ENCODE measurements at regions not wholly inside any gene's neighbourhood (a gene's known extent, or its start where the extent isn't known, plus 50 kb on each side); places are given as distances from the start of the nearest gene placed in this dataset.

GRCh38 chr4:124973716-124974115 lies 261.2 kb upstream of the ANKRD50 start:
- no peak overlapping the region for H3K27ac ChIP-seq (ENCODE audit: low read depth, low read length, poor library complexity, severe bottlenecking)
- H3K27me3 ChIP-seq (replicated peaks; ENCODE audit: insufficient read depth, low read depth, low read length, poor library complexity), result no peaks in the 10 kb centered on the region
- TF ChIP-seq CTCF (conservative IDR thresholded peaks at IDR 0.05; ENCODE audit: low read depth, low read length) (no peak), EZH2 (IDR thresholded peaks at IDR 0.05; ENCODE audit: borderline replicate concordance, low read depth, low read length, poor library complexity, severe bottlenecking) (no peak)
- no peak overlapping the region for H3K4me3 ChIP-seq (ENCODE audit: low read depth, low read length, poor library complexity, severe bottlenecking)
- no peaks in the 10 kb centered on the region for H3K36me3 ChIP-seq (ENCODE audit: insufficient read depth, low read length, poor library complexity, severe bottlenecking)
- CTCF ChIA-PET, result no interaction called here
- no peak for DNase-seq (ENCODE audit: low spot score)
- no peaks in the 10 kb centered on the region for H3K9me3 ChIP-seq (ENCODE audit: low read depth, low read length, poor library complexity, severe bottlenecking)
- no TSS peak for BruUV-seq (replicated peaks)
- H3K4me1 ChIP-seq (ENCODE audit: insufficient read depth, low read length, poor library complexity, severe bottlenecking), result no peaks in the 10 kb centered on the region
- POLR2A ChIA-PET (ENCODE audit: low non-redundant PET), result no interaction called here
- intact Hi-C loops (cut with micrococcal nuclease; ENCODE audit: unreplicated experiment), result no loop called here

DNA sequence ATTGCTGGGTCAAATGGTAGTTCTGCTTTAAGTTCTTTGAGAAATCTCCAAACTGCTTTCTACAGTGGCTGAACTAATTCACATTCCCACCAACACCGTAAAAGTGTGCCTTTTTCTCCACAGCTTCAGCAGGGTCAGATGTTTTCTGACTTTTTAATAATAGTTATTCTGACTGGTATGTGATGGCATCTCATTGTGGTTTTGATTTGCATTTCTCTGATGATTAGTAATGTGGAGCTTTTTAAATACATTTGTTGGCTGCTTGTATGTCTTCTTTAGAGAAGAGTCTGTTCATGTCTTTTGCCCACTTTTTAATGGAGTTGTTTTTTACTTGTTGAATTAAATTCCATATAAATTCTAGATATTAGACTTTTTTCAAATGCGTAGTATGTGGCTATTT lies 257.5 kb upstream of the ANKRD50 start:
- no peak overlapping the region for H3K27ac ChIP-seq (ENCODE audit: low read depth, low read length, poor library complexity, severe bottlenecking)
- TF ChIP-seq EZH2 (IDR thresholded peaks at IDR 0.05; ENCODE audit: borderline replicate concordance, low read depth, low read length, poor library complexity, severe bottlenecking), result no peak
- TF ChIP-seq CTCF (conservative IDR thresholded peaks at IDR 0.05; ENCODE audit: low read depth, low read length), result no peak
- no peak for DNase-seq (ENCODE audit: low spot score)
- intact Hi-C loops (cut with micrococcal nuclease; ENCODE audit: unreplicated experiment), result no loop called here
- no peak overlapping the region for H3K4me3 ChIP-seq (ENCODE audit: low read depth, low read length, poor library complexity, severe bottlenecking)
- ChIA-PET CTCF (no interaction called here), POLR2A (ENCODE audit: low non-redundant PET) (no interaction called here)
- no peaks in the 10 kb centered on the region for H3K9me3 ChIP-seq (ENCODE audit: low read depth, low read length, poor library complexity, severe bottlenecking)
- H3K27me3 ChIP-seq (replicated peaks; ENCODE audit: insufficient read depth, low read depth, low read length, poor library complexity), result no peaks in the 10 kb centered on the region
- no peaks in the 10 kb centered on the region for H3K36me3 ChIP-seq (ENCODE audit: insufficient read depth, low read length, poor library complexity, severe bottlenecking)
- H3K4me1 ChIP-seq (ENCODE audit: insufficient read depth, low read length, poor library complexity, severe bottlenecking), result no peaks in the 10 kb centered on the region
- no TSS peak for BruUV-seq (replicated peaks)

DNA sequence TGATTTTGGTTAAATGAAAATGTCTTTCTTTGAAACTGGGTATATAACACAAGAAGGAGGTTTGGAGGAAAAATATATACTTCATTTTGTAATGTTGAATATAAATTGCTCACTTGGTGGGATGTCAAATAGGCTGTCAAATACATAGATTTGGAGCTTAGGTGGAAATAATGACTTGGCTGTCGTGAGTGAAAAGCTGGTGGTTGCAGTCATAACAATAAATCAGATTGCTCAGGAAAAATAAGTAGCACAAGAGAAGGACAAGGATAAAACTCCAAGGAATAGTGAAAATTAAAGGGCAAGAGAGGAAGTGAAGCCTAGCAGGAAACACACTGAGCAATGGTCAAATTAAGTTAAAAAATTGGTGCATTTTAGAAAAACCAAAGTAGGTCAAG lies 253.0 kb upstream of the ANKRD50 start:
- H3K27me3 ChIP-seq (replicated peaks; ENCODE audit: insufficient read depth, low read depth, low read length, poor library complexity), result no peaks in the 10 kb centered on the region
- H3K36me3 ChIP-seq (ENCODE audit: insufficient read depth, low read length, poor library complexity, severe bottlenecking), result no peaks in the 10 kb centered on the region
- no peak for DNase-seq (ENCODE audit: low spot score)
- no peak overlapping the region for H3K27ac ChIP-seq (ENCODE audit: low read depth, low read length, poor library complexity, severe bottlenecking)
- CTCF ChIA-PET, result no interaction called here
- POLR2A ChIA-PET (ENCODE audit: low non-redundant PET), result no interaction called here
- no TSS peak for BruUV-seq (replicated peaks)
- peaks cover 12% of the 10 kb centered on the region for H3K9me3 ChIP-seq (ENCODE audit: low read depth, low read length, poor library complexity, severe bottlenecking)
- no peak overlapping the region for H3K4me3 ChIP-seq (ENCODE audit: low read depth, low read length, poor library complexity, severe bottlenecking)
- no peak for TF ChIP-seq EZH2 (IDR thresholded peaks at IDR 0.05; ENCODE audit: borderline replicate concordance, low read depth, low read length, poor library complexity, severe bottlenecking)
- TF ChIP-seq CTCF (conservative IDR thresholded peaks at IDR 0.05; ENCODE audit: low read depth, low read length), result no peak
- intact Hi-C loops (cut with micrococcal nuclease; ENCODE audit: unreplicated experiment), result no loop called here
- H3K4me1 ChIP-seq (ENCODE audit: insufficient read depth, low read length, poor library complexity, severe bottlenecking), result no peaks in the 10 kb centered on the region

Data from A673 (cell line).